ENCODE measurements at regions not wholly inside any gene's neighbourhood (a gene's known extent, or its start where the extent isn't known, plus 50 kb on each side); places are given as distances from the start of the nearest gene placed in this dataset.

GRCh38 chr7:33707427-33707826 lies 197.9 kb upstream of the BMPER start:
- Histone ChIP-seq H3K4me1 (ENCODE audit: low read length) (no peaks in the 10 kb centered on the region), H4K20me1 (ENCODE audit: insufficient read depth, low read length) (no peaks in the 10 kb centered on the region), H3K27ac (ENCODE audit: low read length) (no peak overlapping the region), H3K36me3 (replicated peaks; ENCODE audit: insufficient read depth, low read length) (no peaks in the 10 kb centered on the region), H3K4me3 (ENCODE audit: low read length) (no peak overlapping the region), H3K9me3 (replicated peaks; ENCODE audit: insufficient read depth, low read length) (no peaks in the 10 kb centered on the region), H3K79me2 (ENCODE audit: low read length) (no peaks in the 10 kb centered on the region), H3K9ac (ENCODE audit: low read length) (no peak overlapping the region), H3F3A (ENCODE audit: insufficient read depth, low read length) (no peaks in the 10 kb centered on the region), H3K27me3 (replicated peaks; ENCODE audit: insufficient read depth, low read length) (no peaks in the 10 kb centered on the region), H2AFZ (ENCODE audit: low read length) (no peak overlapping the region), H3K4me2 (ENCODE audit: low read depth, low read length) (no peak overlapping the region), H3K9me2 (replicated peaks; ENCODE audit: insufficient read depth, low read length) (no peaks in the 10 kb centered on the region)
- DNase-seq: no peak
- TF ChIP-seq EZH2phosphoT487 (IDR thresholded peaks at IDR 0.05; ENCODE audit: low read length): no peak
- no peak for TF ChIP-seq CTCF (IDR thresholded peaks at IDR 0.05; ENCODE audit: low read length)
- no peak for TF ChIP-seq EZH2 (optimal IDR thresholded peaks at IDR 0.05; ENCODE audit: low read depth, low read length)

GRCh38 chr7:33710608-33711007 lies 194.7 kb upstream of the BMPER start:
- Histone ChIP-seq H3K4me1 (ENCODE audit: low read length) (no peaks in the 10 kb centered on the region), H3K9me3 (replicated peaks; ENCODE audit: insufficient read depth, low read length) (no peaks in the 10 kb centered on the region), H3K9ac (ENCODE audit: low read length) (no peak overlapping the region), H3K9me2 (replicated peaks; ENCODE audit: insufficient read depth, low read length) (no peaks in the 10 kb centered on the region), H3K4me2 (ENCODE audit: low read depth, low read length) (no peak overlapping the region), H3K27me3 (replicated peaks; ENCODE audit: insufficient read depth, low read length) (no peaks in the 10 kb centered on the region), H3K79me2 (ENCODE audit: low read length) (no peaks in the 10 kb centered on the region), H3K36me3 (replicated peaks; ENCODE audit: insufficient read depth, low read length) (no peaks in the 10 kb centered on the region), H2AFZ (ENCODE audit: low read length) (no peak overlapping the region), H3F3A (ENCODE audit: insufficient read depth, low read length) (no peaks in the 10 kb centered on the region), H3K27ac (ENCODE audit: low read length) (no peak overlapping the region), H4K20me1 (ENCODE audit: insufficient read depth, low read length) (no peaks in the 10 kb centered on the region), H3K4me3 (ENCODE audit: low read length) (no peak overlapping the region)
- no peak for DNase-seq
- no peak for TF ChIP-seq CTCF (IDR thresholded peaks at IDR 0.05; ENCODE audit: low read length)
- no peak for TF ChIP-seq EZH2phosphoT487 (IDR thresholded peaks at IDR 0.05; ENCODE audit: low read length)
- TF ChIP-seq EZH2 (optimal IDR thresholded peaks at IDR 0.05; ENCODE audit: low read depth, low read length): no peak

GRCh38 chr7:33711231-33712019 lies 193.9 kb upstream of the BMPER start:
- no peaks in the 10 kb centered on the region for H3K4me1 ChIP-seq (ENCODE audit: low read length)
- no peaks in the 10 kb centered on the region for H3K9me2 ChIP-seq (replicated peaks; ENCODE audit: insufficient read depth, low read length)
- no peak overlapping the region for H3K4me2 ChIP-seq (ENCODE audit: low read depth, low read length)
- DNase-seq: no peak
- no peak overlapping the region for H3K4me3 ChIP-seq (ENCODE audit: low read length)
- no peak overlapping the region for H3K27ac ChIP-seq (ENCODE audit: low read length)
- H4K20me1 ChIP-seq (ENCODE audit: insufficient read depth, low read length): no peaks in the 10 kb centered on the region
- no peaks in the 10 kb centered on the region for H3K27me3 ChIP-seq (replicated peaks; ENCODE audit: insufficient read depth, low read length)
- H2AFZ ChIP-seq (ENCODE audit: low read length): no peak overlapping the region
- H3K9me3 ChIP-seq (replicated peaks; ENCODE audit: insufficient read depth, low read length): no peaks in the 10 kb centered on the region
- no peaks in the 10 kb centered on the region for H3K79me2 ChIP-seq (ENCODE audit: low read length)
- H3K36me3 ChIP-seq (replicated peaks; ENCODE audit: insufficient read depth, low read length): no peaks in the 10 kb centered on the region
- no peak overlapping the region for H3K9ac ChIP-seq (ENCODE audit: low read length)
- H3F3A ChIP-seq (ENCODE audit: insufficient read depth, low read length): no peaks in the 10 kb centered on the region
- TF ChIP-seq EZH2phosphoT487 (IDR thresholded peaks at IDR 0.05; ENCODE audit: low read length) (no peak), EZH2 (optimal IDR thresholded peaks at IDR 0.05; ENCODE audit: low read depth, low read length) (no peak), CTCF (IDR thresholded peaks at IDR 0.05; ENCODE audit: low read length) (no peak)

Data from MM.1S (cell line).